Erythroblast (primary cell): ENCODE measurements at regions not wholly inside any gene's neighbourhood (a gene's known extent, or its start where the extent isn't known, plus 50 kb on each side); places are given as distances from the start of the nearest gene placed in this dataset.

Experiments
- DNase-seq, 2 experiments: peaks; one replicate each; lab custom pipeline; 2025; lab: John Stamatoyannopoulos, UW
- GATA1 ChIP-seq: IDR thresholded peaks from 2 replicates; pipeline ENCODE4 v1.6.1; 2011; ENCODE audit warnings: low read depth, mild to moderate bottlenecking, control low read depth, low read length, moderate library complexity
- POLR2A ChIP-seq: IDR thresholded peaks from 2 replicates; pipeline ENCODE4 v1.6.1; 2011; ENCODE audit warnings: mild to moderate bottlenecking, low read length

GRCh38 chr9:13491493-13492424, 212.3 kb upstream of the MPDZ start:
- TF ChIP-seq POLR2A (no peak), GATA1 (no peak)
- no peak for DNase-seq

GRCh38 chr9:13491138-13491492, 211.6 kb upstream of the MPDZ start:
- DNase-seq = no peak
- TF ChIP-seq POLR2A (no peak), GATA1 (no peak)

GRCh38 chr9:13487936-13488335, 208.4 kb upstream of the MPDZ start:
- DNase-seq = no peak
- TF ChIP-seq POLR2A (no peak), GATA1 (no peak)

- TF ChIP-seq GATA1 (no peak), POLR2A (no peak)
- DNase-seq = no peak
These were observed 208.0 kb upstream of the MPDZ start for GRCh38 chr9:13487498-13487897.

DNA sequence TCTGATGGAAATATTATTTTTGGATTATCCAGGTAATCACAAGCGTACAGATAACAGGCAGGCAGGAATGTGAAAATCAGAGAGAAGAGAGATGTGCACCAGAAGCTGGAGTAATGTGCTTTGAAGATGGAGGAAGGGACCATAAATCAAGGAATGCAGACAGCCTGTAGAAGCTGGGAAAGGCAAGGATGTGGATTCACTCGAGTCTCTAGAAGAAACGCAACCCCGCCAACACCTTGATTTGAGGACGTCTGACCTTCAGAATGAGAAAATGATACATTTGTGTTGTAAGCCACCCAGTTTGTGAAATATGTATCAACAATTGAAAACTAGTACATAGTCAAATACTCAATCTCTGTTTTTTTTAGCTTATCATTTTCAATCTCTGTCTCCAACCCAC, 207.6 kb upstream of the MPDZ start:
- no peak for TF ChIP-seq POLR2A
- TF ChIP-seq GATA1 = no peak
- no peak for DNase-seq

GRCh38 chr9:13485068-13485596, 205.6 kb upstream of the MPDZ start:
- no peak for TF ChIP-seq POLR2A
- TF ChIP-seq GATA1 = no peak
- DNase-seq = no peak

- TF ChIP-seq GATA1 (no peak), POLR2A (no peak)
- DNase-seq = no peak
These were observed 204.7 kb upstream of the MPDZ start for GRCh38 chr9:13484186-13484585.

DNA sequence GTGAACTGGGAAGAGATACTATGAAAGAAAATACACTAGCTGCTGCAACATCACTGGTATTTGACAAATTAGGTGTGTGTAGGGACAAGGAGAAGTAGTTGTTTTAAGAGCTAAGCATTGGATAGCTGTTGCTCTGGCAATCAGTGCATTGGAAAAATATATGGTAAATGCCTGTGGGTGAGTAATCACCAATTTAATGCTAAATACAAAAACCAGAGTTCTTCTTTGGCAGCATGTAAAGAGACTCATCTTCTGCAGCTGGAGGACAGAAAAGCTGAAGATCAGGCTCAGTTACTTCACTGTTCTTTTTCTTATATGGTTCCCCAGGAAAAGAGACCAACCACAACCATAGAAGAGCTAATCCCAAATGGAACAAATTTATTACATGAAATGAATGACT, 201.8 kb upstream of the MPDZ start:
- no peak for DNase-seq
- TF ChIP-seq POLR2A (no peak), GATA1 (no peak)

DNA sequence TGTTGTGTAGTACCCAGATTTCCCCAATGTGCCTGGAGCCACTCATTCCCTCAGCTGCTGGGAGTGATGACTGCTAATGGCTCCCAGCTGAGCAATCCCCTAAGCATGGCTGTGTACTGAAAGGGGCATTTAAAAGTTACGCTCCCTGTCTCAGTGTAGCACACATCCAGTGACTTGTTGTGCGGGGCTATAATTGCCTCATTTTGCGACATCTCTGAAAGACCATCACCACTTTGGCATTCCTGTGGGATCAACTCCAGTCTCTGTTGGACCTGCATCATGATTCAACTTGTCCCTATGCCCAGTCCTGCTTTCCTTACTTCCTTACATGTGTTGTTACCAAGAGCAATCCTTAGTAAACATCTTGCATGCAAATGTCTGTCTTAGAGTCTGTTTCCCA, 201.2 kb upstream of the MPDZ start:
- TF ChIP-seq GATA1 (no peak), POLR2A (no peak)
- DNase-seq = no peak

DNA sequence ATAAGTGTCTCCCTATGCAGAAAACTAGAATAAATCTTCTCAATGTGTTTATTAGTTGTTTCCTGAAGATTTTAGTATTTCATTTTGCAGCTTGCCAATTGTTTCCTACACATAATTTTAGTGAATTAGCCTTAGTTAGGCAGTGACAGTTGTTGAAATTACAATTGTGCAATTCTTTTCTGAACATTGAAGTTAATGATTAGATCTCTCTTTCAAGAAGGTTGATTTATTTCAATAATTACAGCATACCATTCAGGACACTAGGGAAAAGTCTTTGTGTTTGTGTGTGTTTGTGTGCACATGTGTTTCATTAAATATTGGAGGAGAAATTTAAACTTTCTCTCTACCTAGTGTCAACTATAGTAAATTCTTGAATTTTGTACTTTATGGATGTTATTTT, 199.6 kb upstream of the MPDZ start:
- TF ChIP-seq POLR2A (no peak), GATA1 (no peak)
- DNase-seq = no peak

DNA sequence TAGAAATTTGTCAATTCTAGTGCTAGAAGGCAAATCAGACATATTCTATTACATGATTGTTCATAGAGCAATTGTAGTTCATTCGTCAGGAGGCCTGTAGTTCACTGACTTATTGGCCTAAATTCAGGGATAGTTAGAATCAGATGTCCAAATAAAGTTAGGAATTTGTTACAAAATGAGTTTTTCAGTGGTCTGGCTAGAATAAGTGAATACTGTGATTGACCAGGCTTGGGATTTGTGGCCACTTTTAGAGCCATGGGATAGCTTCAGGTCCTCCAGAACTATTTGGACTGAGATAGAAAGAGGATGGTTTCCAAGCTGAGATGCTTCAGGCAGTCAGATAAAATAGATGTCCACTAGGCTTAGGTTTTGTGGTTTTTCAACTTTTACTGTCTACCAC, 199.1 kb upstream of the MPDZ start:
- TF ChIP-seq GATA1 (no peak), POLR2A (no peak)
- DNase-seq = no peak

DNA sequence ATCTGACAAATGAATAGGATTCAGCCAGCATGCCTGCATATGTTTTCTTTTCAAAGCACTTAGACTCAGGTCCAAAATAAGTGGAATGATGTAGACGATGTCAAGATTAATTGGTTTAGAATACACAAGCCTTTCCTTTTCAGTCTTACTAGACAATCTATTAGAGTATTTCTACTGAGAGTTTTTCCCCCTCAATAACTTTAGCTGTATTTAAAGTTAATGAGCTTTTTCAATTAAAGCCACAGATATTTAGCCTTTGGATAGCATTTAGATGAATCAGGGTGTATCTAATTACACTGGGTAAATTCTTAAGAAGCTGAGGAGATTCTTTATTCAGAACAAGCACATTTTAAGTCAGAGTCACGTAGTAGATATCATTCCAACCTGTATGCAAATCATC, 198.7 kb upstream of the MPDZ start:
- TF ChIP-seq POLR2A (no peak), GATA1 (no peak)
- DNase-seq = no peak

DNA sequence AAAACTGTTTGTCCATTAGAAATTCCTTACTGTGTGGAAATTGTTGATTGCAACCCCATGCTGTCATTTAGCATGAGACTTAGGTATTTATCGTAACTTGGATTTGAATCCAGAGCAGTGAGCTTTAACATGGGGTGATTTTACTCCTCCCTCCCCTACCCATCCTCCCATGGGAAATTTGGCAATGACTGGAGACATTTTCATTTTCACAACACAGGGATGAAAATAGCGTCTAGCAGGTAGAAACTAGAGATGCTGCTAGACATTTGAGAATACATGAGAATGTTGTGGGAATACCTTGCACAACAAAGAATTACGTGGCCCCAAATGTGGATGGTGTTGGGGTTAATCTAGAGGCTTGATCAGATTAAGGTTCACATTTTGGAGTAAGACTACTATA, 191.3 kb upstream of the MPDZ start:
- DNase-seq = no peak
- TF ChIP-seq POLR2A = no peak
- TF ChIP-seq GATA1 = no peak

- no peak for DNase-seq
- no peak for TF ChIP-seq POLR2A
- no peak for TF ChIP-seq GATA1
These were observed 187.7 kb upstream of the MPDZ start for GRCh38 chr9:13467157-13467556.

DNA sequence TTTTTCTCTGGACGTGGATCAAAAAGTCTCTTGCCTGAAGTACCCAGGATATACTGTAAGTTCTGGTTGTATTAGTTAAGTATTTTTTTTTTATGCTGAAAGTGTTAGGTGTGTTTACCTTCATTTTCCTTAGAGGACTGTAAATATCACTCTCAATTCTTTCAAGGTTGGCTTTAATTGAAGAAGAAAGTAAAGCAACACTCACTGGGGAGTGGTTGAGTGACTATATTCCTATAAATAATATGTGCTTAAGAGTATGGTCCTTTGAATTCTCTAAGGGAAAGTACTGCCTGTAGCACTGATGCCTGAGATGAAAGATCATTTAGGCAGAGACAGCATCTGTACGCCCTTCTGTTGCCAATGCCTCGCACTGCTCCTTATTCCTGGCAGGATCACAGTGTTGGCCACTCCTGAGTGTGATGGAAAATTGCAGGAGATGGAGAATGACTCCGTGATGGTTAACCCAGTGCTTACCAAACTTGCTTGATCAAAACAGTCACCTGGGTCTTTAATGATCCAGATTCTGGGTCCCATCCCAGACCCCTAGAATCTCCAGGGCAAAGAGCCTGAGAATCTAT, 182.0 kb upstream of the MPDZ start:
- TF ChIP-seq POLR2A (no peak), GATA1 (no peak)
- DNase-seq = no peak
